ENCODE measurements at regions not wholly inside any gene's neighbourhood (a gene's known extent, or its start where the extent isn't known, plus 50 kb on each side); places are given as distances from the start of the nearest gene placed in this dataset.

DNA sequence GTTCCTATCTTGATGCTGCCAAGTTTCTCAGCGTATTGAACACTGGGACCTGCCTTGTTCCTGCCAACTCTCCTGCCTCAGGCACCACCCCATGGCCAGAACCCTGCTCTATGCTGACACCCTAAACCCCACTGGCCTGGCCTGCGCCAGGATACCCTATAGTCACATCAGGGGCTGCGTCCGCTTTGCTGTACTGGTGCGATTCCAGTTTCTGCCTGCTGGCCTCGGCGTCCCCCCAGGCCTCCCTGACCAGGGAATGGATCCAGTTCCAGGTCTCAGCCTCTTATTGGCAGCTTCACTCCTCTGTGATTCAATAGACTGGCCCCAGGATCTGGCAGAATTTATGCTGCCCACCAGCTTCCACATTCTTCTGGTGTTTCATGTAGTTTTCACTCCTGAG lies 55.0 kb downstream of the GPR6 start:
- DNase-seq (ENCODE audit: extremely low read depth, low read depth) = no peak

DNA sequence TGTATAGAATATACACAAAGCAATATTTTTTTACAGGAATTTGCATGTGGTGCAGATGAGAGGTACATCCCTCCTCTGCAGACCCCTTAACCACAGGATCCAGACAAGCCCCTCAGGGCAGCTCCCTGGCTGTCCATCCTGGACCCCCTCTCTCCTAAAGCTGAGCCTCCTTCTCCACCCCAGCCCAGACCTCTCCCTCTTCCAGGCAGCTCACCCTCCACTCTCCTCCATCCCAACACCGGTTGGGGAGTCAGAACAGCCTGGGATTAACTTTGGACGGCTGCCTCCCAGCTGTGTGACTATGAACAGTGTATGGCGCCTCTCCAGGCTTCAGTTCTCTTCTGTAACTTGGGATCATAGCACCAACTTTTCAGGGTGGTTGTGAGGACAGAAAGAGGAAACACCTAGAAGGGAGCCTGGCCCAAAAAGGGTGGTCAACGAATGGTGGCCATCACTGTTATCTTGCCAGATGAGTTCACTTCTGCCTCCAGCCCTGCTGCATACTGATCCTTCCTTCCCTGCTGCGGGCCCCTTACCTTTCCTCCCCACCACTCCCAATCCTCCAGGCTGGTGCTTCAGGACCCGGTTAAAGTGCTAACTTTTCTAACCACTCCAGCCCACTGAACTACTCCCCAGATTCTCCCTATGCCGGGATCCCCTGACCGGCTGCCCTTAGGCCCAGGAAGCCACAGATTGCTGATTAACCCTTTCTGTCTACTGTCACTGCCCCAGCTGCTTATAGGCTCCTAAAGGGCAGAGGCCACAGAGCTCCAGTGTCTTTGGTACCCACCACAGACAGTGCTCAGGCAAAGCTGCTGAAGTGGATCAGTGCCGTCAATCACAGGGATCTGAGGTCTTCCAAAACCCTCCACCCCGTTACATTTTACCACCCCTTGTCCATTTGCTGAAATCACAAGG lies 55.9 kb downstream of the GPR6 start:
- TF ChIP-seq, protein P1, sequence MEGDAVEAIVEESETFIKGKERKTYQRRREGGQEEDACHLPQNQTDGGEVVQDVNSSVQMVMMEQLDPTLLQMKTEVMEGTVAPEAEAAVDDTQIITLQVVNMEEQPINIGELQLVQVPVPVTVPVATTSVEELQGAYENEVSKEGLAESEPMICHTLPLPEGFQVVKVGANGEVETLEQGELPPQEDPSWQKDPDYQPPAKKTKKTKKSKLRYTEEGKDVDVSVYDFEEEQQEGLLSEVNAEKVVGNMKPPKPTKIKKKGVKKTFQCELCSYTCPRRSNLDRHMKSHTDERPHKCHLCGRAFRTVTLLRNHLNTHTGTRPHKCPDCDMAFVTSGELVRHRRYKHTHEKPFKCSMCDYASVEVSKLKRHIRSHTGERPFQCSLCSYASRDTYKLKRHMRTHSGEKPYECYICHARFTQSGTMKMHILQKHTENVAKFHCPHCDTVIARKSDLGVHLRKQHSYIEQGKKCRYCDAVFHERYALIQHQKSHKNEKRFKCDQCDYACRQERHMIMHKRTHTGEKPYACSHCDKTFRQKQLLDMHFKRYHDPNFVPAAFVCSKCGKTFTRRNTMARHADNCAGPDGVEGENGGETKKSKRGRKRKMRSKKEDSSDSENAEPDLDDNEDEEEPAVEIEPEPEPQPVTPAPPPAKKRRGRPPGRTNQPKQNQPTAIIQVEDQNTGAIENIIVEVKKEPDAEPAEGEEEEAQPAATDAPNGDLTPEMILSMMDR (IDR thresholded peaks at IDR 0.05; ENCODE audit: low read depth, low read length) = no peak
- DNase-seq (ENCODE audit: extremely low read depth, low read depth) = no peak

More for the DNA sequence above, 55.0 kb downstream of the GPR6 start:
- TF ChIP-seq, protein P1 (IDR thresholded peaks at IDR 0.05; ENCODE audit: low read depth, low read length) = no peak

DNA sequence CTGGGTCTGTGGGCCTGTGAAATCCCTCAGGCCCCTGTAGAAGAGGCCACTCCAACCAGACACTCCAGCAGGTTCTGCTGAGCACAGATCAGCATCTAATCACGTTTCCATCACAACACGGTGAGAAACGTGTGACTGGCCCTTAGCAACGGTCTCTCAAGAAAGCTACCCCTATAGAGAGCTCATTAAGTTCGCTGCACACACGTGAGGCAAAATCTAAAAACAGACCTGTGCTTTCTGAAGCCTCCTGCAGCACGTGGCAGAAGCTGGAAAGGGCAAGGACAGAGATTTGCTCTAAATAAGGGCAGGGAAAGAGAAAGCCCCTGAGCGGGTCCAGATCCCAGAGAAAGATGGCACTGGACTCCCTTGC lies 56.5 kb downstream of the GPR6 start:
- no peak for DNase-seq (ENCODE audit: extremely low read depth, low read depth)
- TF ChIP-seq, protein P1 (IDR thresholded peaks at IDR 0.05; ENCODE audit: low read depth, low read length) = no peak

DNA sequence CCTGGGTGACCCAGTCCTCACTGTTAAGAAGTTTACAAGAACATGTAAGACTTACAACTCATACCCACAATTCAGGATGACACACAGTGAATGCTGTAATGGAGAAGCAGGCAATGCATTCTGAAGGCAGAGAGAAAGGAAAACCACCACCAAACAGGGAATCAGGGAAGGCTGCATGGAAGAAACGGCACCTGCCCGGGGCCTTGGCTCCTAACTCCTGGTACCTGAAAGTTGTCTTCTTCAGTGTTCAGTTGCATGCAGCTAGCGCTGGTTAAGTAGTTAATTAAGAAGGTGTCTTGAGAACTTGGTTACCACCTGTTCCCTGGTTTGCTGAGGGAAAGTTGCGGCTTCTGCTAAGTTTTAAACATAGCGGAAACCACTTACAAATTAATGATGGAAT lies 57.2 kb downstream of the GPR6 start:
- DNase-seq (ENCODE audit: extremely low read depth, low read depth) = no peak
- TF ChIP-seq, protein P1 (IDR thresholded peaks at IDR 0.05; ENCODE audit: low read depth, low read length) = no peak

DNA sequence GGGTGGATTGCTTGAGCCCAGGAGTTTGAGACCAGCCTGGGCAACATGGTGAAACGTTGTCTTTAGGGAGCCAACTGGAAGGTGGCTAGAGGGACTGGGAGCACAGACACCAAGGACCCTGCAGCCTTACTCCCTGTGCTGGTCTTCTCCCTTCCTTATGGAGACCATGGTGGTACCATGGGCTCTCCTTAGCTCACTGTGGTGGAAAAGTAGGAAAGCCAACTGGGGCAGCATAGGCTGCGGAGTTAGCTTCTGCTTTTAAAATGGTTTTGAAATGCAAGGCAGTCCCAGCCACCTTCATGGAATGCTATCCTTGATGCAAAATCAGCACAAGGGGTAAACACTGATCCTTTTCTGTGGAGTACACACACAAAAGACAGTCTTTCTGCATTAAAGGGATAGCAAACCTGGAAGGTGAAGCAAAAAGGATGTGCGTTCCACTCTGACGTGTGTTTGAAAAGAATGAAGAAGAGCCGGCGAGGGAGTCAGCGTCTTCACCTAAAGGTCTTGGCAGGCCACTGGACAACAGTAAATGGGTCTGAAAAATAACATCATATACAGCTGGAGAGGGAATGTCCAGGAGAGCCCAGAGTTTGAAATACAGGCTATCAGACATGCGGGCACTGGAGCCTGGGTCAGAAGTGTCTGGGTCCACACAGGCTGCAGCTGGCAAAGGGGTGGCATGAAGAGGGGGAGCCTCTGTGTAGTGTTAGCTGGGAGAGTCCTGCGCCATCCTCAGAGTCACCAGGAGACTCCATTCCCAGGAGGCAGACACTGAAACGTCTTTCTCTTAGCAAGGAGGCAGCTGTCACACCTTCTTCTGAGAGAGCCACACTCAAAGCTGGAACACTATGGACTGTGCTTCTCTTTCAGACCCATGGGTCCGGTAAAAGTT lies 58.5 kb downstream of the GPR6 start:
- TF ChIP-seq, protein P1 (IDR thresholded peaks at IDR 0.05; ENCODE audit: low read depth, low read length) = no peak
- no peak for DNase-seq (ENCODE audit: extremely low read depth, low read depth)

DNA sequence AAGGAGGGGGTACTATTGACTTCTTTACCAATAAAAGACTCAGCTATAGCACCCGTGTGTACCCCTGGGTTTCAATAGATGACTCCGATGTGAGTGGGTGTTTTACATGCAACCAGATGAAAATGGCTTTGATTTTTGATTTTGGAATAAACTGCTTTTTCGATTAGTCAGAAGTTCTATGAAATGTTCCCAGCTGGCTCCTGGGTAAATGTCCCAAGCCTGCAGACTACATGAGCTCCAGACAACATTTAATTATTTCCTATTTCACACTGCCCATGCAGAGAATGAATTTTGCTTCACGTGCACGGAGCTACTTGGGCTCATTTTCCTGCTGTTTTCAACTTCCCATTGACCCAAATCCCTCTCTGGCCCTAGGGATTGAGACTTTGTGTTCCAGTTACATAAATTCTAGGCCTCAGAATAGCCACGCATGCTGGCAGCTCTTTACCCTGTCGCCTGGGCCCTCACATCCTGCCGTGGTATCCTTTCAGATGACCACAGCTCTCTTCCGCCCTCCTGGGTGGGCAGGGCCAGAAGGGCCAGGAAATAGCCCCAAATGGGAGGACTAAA lies 59.7 kb downstream of the GPR6 start:
- no peak for DNase-seq (ENCODE audit: extremely low read depth, low read depth)
- TF ChIP-seq, protein P1 (IDR thresholded peaks at IDR 0.05; ENCODE audit: low read depth, low read length) = no peak

Data from AG09319 (cell line).